ENCODE measurements at regions not wholly inside any gene's neighbourhood (a gene's known extent, or its start where the extent isn't known, plus 50 kb on each side); places are given as distances from the start of the nearest gene placed in this dataset.
A peak's percentile ranks its signal among the peaks of the same experiment; 100 is the strongest.

DNA sequence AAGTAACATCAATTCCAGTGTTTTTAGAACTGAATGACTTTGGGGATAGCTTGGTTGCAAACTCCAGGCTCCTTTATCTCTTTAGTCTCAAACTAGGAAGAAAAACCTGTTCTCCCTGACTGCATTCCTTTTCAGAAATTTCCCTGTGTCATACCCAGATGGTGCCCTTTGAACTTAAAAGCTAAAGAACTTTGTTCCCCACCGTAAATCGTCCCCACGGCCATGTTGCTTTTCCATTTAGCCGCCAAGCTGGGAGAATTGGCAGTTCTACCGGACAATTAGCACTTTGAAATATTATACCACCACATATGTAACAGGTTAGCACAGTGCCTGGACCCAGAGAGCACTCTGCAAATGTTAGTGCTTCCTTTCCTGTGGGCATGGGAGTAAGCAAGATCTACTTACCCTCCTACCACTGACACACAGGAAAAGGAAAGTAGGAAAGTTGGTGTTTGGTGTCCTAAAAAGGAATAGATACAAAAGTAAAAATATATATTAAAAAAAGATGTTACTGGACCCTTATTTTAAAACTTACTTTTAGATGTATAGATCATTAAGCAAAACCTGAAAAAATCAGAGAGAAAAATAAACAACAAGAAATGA, 191.9 kb upstream of the MIR17HG start:
- no peak for DNase-seq

DNA sequence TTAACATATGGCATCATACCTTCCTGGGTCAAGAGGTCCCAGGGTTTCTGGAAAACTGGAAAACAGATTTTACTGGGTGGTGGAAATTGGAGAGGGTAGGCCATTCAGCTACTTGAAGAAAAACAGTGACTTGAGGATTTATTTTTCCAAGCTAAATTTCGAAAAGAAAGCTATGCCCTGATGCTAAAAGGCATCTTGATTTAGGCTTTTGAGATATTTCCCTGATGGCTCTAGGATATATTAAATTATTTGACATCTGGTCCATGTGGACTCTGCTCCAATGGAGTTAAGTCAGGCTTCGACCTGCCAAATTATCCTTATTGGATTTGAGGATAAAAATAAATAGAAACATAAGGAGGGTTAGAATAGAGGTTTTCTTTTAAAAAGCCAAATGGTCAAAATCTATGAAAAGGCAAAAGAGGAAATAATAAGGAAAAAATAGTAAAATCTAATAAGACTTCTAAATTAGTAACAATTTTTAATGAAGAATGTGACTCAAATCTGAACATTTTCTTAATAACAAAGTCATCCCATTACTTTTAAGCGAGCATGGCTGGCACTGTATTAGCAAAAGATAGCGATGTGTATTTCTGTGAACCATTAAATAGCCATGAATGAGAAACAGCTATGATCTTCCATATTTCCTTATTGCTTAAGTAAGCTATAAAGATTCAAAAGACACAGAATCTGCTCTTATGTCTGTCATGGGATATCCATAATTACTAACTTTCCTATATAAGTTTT, 190.0 kb upstream of the MIR17HG start:
- DNase-seq = no peak

DNA sequence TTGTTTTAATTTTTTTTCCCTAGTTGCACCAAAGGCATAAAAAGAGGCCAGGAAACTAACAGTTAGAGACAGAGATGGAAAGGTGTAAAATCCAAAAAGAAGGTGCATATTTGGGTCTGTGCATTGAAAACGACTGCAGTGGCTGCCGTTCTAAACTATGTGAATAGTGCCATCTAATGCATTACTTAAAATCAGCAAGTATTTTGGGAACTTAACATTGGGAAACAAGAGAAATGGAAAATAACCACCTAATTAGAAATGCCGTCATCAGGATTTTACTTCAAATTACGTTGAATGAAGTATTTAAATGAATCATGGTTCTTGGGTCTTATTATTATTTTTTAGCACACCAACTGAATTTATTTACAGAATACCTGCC, 189.5 kb upstream of the MIR17HG start:
- no peak for DNase-seq

DNA sequence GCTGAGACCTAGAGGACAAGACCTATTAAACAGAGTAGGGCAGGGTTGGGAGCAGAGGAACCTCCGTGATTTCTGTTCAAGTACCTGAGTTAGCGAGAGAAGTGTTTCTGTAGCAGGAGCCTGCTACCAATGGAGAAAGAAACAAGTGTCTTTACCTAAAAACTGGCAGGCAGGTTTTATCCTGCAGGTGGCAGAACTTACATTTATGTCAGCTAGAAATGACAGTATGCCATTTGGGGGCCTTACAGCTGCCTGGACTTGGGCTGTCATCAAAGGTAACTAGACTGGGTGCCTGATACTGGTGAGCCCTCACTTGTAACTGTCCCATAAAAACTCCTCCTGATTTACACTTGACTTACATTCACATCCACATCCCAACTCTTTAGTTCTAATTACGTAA, 185.3 kb upstream of the MIR17HG start:
- no peak for DNase-seq

DNA sequence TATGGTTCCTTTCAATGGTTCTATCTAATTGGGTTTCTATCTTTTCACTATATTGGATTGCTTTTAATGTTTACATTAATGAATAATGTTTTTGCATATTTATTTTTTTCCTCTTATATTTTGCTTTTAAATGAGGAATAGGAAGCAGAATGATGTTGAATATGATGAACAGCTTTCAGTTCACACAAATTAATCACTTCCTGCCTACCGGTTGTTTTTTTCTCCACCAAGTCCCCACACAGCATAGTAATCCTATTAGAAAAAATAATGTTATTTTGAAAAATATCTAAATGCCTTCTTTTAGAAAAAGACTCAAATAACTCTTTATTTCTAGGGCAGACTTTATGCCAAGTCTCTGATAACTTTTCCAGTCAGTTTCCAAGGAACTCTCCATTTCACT, 184.9 kb upstream of the MIR17HG start:
- DNase-seq = no peak

DNA sequence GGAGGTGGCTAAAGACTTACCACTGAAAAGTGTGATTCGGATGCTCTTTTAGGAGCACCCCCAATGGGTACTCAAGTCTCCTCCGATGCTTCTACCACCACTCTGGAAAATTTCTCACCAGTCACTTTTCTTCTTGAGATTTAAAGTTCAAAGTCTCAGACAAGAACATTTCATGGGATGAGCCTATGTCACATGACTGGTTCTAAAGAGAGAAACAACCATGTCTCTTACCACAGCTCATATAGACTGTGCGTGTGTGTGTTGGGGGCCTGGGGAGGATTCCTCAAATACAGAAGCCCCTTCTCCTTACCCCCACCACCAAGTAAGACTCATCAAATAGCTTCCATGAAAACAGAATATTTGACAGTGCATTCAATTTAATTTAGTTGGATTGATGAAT, 181.7 kb upstream of the MIR17HG start:
- DNase-seq = no peak

DNA sequence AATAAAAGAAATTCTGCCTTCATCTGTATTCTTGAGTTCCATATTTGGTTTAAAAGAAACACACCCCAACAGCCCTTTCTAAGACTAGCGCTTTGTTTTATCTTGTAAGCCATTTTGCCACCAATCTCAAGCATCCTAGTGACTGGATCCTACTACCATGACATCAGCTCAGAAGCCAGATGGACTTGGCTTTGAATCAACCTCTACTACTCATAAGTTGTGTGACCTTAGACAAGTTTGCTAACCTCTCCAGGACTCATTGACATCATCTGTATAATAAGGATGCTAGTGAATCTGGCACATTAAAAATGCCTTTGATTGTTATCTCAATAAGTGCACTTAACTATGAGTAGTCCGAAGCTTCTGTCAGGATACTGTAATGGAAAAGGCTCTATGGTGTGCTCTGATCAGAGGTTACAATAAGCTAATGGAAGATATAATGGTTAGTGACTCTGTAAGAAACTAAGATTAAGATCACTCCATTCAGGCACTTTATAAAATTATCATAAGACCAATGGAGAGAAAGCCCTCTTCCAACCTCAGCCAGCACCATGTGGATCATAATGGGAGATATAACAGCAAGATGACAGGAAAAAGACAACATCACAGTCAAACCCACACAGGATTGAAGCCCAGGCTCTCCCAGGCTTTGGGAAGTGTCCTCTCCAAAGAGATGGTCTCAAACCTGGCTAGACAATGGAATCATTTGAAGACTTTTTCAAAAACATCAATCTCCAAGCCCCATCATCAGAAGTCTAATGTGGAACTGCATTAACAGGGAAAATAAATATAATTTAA, 180.6 kb upstream of the MIR17HG start:
- no peak for DNase-seq

DNA sequence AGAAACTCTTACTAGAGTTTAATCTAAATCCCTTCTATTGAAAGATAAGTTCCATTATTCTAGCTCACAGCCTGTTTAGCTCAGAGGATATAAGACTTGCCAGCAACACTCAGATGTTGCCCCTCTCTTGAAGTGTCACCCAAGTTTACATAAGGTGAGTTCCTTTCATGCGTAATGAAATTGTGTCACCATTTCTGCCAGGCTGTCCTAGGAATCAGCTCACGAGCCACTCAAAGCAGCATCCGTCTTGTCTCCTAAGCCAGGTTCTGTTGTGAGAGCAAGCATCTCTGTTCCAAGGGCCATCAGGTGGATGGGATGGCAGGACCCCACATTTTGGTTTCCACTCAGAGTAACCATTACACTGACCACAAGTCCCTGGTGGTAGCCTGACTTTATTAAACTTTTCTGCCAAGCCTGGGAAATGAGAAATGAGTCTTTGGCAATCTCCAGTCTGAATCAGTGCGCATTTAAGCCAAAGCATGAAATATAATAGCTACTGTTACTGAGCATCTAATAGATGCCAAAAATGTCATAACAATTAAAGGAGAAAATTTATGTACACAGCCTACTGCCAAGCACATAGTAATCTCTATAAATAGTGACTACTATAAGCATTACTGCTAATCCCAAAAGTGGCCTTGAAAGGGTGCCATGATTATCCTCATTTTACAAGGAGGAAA, 179.6 kb upstream of the MIR17HG start:
- DNase-seq = no peak

DNA sequence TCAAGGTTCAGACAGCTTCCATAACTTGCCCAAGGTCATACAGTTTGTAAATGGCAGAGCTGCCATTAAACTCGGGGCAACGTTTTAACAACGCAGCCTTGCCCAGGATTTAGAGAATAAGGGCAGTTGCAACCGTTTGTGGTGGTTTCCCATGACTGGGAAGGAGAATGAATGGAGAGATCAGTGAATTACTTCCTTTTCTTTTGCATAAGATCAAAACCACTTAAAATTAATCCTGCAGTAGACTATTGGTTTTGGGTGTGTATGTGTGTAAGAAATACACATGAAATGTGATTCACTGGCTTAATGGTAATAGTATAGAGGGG, 179.1 kb upstream of the MIR17HG start:
- DNase-seq = no peak

DNA sequence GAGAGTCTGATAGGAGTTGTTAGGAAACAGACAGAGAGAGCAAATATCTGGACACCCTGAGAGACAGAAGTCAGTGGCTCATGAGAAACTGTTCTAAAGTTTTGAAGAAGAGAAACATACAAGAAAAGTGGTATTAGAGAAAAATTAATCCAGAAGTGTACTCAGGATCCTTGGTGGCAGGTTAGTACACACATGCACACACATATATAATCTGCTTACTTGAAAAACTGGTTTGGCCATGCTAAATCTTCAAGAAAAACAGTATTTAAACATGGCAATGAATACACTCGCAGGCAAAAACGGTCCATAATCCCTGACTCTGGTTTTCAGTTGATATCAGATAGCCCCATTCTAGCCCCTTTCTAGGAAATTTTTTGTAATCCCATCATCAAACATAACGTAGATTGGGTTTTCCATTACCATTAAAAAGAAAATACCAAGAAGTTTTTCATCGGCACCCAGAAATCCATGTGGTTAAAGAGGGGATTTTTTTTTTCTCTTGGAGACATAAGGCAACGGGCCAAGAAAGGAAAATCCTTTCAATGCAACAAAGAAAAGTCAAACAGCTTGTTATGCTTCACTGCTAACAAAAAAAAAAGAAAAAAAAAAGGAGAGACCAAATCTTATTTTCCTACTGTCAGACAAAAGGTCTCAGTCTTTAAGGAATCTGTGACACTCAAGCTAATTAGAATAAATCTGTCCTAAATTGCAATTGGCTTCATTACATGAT, 178.0 kb upstream of the MIR17HG start:
- no peak for DNase-seq

DNA sequence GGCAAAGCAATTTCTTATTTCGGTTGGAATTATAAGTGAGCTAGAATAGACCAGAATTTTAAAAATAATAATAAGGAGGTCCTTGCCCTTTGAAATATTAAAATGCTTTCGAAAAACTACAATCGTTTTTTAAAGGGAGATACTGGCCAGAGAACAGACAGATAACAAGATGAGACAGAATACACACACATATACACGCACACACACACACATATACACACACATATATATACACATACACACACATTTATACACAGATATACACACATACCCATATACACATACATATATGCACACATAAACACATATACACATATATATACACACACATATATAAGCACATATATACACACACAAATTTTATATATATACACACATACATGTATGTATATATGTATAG, 175.3 kb upstream of the MIR17HG start:
- no peak for DNase-seq

DNA sequence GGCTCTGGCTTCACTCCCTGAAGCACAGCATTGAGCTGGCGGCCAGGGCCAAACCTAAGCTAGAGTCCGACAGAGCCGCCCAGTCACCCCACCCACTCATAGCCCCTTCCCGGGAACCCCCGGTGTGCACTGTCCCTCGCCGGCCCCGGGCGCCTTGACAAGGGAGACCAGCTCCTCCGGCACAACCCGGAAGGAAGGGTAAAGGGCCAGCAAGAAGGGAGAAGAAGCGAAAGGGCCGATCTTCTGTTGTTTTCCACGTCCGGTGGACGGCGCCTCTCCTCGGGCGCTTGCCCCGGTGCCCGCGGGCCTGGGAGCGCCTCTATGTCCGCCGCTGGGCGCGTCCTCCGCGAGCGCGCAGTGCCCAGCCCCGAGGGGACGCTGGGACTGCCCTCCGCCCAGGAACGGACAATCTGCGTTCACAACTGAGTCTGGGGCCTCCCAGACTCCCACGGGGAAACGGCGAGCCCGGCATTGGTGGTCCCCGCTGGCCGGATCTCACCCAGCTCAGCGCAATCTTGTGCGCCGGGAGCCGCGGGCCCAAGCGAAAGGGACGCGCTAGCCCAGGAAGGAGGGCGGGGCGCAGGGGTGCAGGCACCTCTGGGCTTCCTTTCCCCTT, 172.5 kb upstream of the MIR17HG start:
- DNase-seq = no peak

DNA sequence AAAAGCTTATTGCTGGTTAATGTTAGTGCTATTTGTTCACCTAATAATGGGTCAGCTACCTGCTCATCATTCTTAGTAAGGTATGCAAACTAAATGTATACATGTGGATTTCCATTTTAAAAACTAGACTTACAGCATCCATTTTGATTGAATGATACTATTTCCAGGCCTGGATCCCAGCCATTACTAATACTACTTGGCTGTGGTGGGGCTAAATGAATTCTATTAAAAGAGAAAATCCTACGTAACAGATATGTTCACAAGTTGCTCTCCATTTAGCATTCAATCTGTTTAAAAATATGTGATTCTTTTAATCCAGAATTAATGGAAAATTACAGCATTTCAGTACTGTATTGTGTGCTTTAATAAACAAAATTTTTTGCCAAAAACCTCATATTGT, 169.4 kb upstream of the MIR17HG start:
- DNase-seq = no peak

DNA sequence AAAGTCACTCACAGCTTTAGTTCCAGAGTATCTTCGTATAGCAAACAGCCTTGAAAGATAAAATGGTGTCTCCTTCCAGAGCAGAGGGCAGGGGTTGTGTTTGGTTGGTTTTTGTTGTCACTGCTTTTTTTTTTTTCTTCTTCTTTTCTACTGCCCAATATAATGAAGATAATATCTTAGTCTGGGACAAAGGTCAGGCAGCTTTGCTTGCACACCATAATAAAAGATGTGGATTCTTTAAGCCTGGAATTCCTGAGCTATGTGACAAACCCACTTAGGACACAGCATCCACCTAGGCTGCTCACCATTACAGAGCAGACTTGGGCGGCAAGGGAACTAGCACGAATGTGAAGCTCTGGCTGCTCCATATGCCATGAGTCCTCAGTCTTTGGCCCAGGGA, 165.6 kb upstream of the MIR17HG start:
- DNase-seq = no peak

DNA sequence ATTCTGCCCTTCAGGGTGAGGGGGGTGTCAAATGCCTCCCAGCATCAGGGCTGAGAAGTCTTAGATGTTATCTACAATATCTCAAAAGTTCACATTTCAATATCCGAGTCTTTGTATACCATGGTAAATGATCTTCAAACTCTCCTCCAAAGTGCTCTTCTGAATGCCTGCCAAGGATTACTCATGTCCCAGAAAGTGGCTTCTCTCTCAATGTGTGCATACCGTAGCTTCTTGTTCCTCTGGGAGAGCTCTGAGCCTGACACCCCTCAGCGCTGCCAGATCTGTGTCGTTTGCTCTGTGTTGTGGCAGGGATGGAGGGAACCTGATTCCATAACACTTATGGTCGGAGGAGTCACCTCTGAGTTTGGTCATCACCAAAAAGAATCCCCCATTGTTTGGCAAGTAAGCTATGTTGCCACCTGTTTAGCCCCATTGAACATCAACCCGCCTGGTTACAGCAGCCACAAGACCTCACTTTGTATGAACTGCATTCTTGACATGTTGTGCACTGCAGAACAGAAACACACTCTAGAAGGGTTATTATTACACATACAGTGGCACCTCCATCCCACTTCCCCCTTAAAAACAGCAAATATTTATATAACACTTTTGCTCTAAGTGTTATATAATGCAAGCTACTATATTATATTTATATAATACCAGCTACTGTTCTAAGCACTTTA, 163.1 kb upstream of the MIR17HG start:
- peak; percentile 16 for DNase-seq

DNA sequence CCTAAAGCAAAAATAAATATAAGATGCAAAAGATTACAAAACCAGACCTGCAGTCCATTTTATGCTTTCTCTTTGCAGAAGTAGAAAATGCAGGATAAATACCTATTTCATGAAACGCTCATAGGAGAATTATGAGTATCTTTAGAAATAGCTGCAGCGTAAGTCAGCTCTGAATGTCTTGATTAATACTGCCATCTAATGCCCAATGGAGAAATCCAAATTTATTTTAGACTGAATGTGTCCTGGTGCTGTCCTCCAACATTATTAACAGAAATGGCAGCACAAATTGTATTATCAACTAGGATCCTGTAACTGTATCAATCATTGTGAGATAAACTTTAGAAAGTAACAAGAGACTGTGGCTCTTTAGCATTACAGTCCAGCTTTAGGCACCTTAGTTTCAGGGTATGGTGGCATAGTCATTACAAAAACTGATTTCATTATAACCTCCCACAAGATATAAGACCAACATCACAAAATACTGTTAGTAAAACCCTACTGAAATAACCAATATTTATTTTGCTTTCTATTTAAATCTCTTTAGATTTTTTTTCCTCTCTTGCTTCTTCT, 162.1 kb upstream of the MIR17HG start:
- peak; percentile 20 for DNase-seq

DNA sequence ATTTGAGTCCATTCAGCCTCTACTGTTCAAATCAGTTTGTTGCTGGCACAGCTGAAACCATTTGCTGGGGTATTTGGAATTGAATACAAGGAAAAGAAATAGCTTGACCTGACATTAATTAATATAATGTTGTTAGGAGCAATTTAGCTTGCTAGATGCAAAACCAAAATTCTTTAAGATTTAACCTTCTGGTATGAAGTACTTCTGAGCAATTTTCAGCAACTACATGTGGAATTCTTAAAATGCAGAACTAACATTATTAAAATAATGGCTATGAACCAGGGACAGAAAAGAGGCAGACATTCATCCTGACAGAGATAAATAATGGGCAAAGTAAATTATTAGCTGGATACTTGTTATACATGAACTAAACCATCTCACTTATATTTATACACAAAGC, 160.0 kb upstream of the MIR17HG start:
- no peak for DNase-seq

DNA sequence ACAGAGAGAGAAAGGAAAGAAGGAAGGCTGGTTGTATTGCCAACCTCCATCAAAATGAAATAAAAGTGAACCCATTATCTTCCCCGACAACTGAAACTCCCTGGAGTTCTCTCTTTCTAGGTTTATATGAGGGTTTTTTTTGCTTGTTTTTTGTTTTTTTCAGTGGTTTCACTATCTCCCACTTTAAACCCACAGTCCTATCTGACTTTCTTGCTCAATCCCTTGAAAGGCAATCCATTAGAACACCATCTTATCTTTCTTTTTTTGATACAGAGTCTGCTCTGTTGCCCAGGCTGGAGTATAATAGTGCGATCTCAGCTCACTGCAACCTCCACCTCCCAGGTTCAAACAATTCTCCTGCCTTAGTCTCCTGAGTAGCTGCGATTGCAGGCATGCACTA, 158.0 kb upstream of the MIR17HG start:
- DNase-seq = no peak

DNA sequence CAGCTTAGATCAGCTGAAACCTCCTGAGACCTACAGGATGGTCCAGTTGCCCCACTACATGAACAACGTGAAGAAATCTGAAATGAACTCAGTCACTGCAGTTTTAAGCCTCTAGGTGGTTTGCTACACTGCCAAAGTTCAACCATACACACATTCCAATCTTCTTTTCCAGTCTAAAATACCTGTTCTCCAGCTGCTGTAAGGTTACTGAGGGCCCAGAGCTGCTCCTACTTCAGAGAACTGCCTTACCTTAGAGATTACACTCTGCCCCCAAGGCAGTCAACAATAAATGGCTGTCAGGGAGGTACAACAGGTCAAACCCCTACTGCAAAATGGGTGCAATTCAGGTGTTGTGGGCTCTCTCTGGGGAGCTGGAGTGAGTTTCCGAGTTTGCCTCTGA, 154.1 kb upstream of the MIR17HG start:
- no peak for DNase-seq

DNA sequence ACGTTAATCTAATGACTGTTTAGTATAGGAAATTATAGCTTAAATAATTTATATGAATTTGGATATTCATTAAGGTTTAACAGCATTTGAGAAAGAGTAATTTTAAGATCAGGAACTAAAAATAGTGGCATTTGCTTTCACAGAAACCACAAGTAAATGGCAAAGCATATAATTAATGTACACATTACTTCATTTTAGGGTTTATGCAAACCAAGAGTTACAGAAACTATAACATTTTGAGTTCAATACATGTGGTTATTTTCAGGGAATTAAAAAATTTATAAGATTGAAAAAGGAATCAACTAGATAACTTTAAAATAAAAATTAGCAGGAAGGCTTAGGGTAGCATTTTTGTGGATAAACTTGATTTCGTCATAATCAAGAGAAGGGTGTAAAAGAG, 151.7 kb upstream of the MIR17HG start:
- DNase-seq = no peak

DNA sequence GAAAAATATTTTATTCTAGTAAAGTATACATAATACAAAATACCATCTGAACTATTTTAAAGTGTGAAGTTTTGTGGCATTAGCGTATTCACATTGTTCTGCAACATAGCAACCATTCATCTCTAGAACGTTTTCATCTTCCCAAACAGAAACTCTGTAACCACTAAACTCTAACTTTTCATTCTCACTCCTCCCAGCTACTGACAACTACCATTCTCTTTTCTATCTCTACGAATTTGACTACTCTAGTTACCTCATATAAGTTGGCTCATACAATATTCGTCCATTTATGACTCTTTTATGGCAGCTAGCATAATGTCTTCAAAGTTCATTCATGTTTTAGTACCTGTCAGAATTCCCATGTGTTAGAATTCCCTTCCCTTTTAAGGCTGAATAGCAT, 150.5 kb upstream of the MIR17HG start:
- no peak for DNase-seq
